Neural progenitor cell (in vitro differentiated cells): ENCODE measurements at regions not wholly inside any gene's neighbourhood (a gene's known extent, or its start where the extent isn't known, plus 50 kb on each side); places are given as distances from the start of the nearest gene placed in this dataset.

Experiments
- CTCF ChIP-seq: fragments of 200-600 bp; sonication (generic); IDR thresholded peaks from 2 replicates; pipeline ENCODE4 v1.5.1; 2017; ENCODE audit warnings: antibody characterized with exemption, mild to moderate bottlenecking
- EZH2 ChIP-seq: fragments of 200-600 bp; sonication (generic); IDR thresholded peaks from 2 replicates; pipeline ENCODE4 v1.6.1; 2017; ENCODE audit warnings: antibody characterized with exemption, mild to moderate bottlenecking, moderate library complexity
- EZH2phosphoT487 ChIP-seq: fragments of 200-600 bp; sonication (generic); IDR thresholded peaks from 2 replicates; pipeline ENCODE4 v1.6.1; 2017; ENCODE audit warnings: antibody characterized with exemption

GRCh38 chr6:147040121-147040910 lies 163.9 kb upstream of the STXBP5 start:
- TF ChIP-seq EZH2 (no peak), CTCF (no peak), EZH2phosphoT487 (no peak)
